Stimulated activated CD4-positive, alpha-beta T cell treated with anti-CD3 and anti-CD28 coated beads, Interleukin-2, amount 100 ng/mL, for 24 hours (primary cell): ENCODE measurements at regions not wholly inside any gene's neighbourhood (a gene's known extent, or its start where the extent isn't known, plus 50 kb on each side); places are given as distances from the start of the nearest gene placed in this dataset.
"Not testable (repeated sequence)": the region's sequence is repeated elsewhere in the genome, so short reads cannot be mapped to it uniquely, and the experiment has no call there.

ENCODE experiments used
- DNase-seq, 2 donors: peaks; one replicate each; pipeline ENCODE4 v3.0.0-alpha.2; 2020

- no peak for DNase-seq
Measured at GRCh38 chr22:47400701-47401591, 638.5 kb downstream of the TBC1D22A start.

GRCh38 chr22:47400131-47400530, 637.7 kb downstream of the TBC1D22A start:
- DNase-seq: not testable (repeated sequence)

DNA sequence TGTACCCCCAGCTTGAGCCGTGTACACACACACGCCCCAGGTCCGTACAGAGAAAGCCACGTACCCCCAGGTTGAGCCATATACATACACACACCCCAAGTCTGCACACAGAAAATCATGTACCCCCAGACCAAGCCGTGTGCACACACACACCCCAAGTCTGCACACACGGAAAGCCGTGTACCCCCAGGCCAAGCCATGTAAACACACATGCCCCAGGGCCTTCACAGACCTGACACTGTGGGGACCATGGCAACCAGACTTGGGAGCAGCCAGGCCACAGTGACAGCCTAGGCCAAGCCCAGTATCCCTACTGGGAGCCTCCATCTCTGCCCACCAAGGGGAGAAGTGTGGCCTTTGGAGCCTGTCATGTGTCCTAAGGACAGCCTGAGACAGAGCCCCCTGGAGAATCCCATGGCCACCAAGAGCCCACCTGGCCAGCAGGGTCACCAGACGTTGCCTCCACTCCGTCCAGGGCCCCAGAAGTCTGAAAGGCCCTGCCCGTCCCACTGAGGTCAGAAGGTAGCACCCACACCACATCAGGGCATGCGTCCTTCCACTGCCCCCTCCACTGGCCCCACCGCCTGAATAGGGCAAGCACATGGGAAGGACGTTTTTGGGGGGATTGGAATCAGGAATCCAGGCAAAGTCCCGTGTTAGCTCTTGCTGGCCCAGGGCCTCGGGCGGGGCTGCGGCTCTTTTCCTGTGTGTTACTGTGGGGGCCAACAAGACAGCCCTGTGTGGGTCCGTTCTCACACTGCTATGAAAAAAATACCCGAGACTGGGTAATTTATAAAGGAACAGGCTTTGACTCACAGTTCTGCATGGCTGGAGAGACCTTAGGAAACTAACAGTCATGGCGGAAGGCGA, 636.7 kb downstream of the TBC1D22A start:
- no peak for DNase-seq

GRCh38 chr22:47398491-47398890, 636.0 kb downstream of the TBC1D22A start:
- DNase-seq: no peak

- no peak for DNase-seq
Measured at GRCh38 chr22:47397673-47398072, 635.2 kb downstream of the TBC1D22A start.

DNA sequence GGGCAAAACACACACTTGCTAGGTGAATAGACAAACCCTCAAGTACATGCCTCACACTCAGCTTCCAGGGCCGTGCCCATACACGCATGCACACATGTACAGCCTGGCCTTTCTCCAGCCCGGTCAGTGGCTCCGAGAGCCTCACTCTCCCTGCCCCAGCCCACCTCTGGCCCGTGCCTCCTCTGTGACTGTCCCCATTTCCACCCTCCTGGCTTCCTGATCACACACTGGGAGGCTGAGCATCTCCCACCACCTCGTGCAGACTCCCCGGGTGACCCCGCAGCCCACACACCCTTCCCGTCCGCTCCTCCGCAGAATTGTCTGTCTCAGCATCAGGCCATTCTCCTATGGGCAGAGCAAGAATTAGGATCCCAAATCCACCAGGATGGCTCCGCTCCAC, 634.1 kb downstream of the TBC1D22A start:
- no peak for DNase-seq

DNA sequence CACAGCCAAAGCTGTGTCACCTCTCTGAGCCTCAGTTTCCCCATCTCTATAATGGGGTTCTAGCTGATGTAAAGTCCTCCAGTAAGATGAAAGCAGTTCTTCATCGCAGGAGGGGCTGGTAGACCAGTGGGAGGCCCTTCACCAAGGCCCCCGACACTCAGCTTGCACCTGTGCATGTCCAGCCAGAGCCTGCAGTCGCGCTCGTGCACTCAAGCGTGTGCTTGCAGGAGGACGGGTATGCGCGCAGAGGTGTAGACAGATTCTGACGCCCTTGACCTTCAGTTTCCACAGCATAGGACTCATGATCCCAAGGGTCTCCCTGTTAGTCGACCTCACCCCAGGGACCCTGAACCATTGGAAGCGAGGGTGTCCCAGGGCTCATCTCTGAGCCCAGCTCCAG, 633.7 kb downstream of the TBC1D22A start:
- no peak for DNase-seq

- DNase-seq: no peak
Measured at GRCh38 chr22:47395481-47395880, 633.0 kb downstream of the TBC1D22A start.

DNA sequence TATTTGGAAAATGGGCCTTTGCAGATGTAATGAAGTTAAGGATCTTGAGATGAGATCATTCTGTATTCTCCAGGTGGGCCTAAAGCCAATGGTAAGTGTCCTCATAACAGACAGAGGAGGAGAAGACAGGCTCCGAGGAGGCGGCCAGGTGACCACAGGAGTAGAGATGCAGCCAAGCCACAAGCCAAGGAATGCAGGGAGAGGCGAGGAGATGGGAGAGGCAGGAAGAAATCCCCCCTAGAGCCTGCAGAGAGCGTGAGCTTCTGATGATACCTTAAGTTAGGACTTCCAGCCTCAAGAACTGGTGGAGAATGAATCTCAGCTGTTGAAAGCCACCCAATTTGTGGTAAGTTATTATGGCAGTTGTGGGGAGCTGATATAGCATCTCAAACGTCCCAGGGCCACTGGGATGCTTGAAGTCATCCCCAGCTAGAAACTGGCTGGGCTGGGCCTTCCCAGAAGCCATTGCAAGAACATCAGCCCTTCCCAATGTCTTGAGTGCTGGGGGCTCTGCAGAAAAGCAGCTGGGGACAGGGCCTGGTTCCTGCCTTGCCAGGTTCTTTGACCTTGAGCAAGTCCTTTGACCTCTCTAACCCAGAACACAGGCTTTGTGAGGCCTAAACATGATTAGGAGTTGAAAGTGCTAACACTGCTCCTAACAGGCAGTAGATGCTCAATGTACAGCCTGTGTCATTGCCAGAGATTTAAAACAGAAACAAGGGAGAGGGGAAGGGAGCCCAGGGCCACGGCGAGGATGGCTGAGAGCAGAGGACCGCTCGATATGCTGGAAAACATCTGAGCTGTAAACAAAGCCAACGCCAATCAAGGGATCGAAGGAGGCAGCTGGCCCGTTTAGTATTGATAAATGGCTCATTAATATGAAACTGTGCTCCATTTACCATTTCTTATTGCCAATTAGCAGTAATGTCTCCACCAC, 632.3 kb downstream of the TBC1D22A start:
- DNase-seq: no peak

DNA sequence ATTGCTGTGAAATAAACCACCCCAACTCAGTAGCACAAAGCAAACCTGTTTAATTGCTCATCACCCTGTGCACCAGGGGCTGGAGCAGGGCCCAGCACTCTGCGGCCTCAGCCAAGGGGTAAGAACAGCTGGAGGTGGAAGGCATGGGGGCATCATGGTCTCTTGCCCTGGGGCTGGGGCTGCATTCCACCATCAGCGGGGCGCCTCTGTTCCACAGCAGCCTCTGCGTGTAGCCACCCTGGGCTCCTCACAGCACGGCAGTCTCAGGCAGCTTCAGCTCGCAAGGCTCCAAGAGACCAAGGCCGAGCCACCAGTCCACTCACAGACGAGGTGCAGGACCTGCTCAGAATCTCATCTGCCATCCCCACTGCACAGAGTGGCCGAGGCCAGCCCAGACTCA, 630.7 kb downstream of the TBC1D22A start:
- DNase-seq: no peak

GRCh38 chr22:47392729-47393128, 630.3 kb downstream of the TBC1D22A start:
- DNase-seq: no peak

- DNase-seq: no peak
Measured at GRCh38 chr22:47392054-47392347, 629.6 kb downstream of the TBC1D22A start.

DNA sequence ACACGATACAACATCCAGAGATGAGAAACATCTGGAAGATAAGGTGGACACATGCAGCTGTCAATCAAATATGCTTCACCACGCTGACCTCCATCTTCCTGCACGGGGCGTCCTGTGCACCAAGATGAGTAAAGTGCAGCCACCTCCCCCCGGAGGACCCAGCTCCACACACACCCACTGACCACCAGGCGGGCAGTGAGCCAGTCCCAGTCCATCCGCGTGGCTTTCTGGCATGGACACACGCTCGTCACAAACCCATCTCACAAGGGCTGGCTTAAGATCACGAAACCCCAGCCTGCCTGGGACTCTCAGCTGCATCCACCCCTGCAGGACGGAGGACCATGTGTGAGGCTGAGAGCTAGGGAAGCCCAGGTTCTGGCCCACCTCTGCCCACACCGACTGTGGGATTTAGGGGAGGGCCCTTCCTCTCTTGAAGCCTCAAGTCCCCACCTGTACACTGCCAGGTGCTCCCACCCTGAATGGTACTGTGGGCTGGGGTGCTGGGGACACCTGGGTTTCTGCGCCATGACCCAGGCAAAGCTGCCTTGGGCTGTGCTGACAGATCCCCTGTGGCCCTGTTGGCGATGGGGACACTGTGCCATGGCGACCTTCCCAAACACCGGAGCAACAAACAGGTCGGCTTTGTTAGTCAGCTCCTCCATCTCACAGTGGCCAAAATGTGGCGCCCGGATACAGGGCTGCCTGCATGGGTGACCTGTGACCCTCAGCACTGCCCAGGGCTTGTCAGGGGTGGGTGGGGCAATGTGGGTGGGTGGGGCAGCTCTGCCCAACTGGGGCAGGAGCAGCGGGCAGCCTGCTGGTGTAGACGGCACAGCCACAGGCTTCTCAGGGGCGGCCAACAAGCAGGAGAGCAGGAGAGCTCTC, 629.0 kb downstream of the TBC1D22A start:
- DNase-seq: no peak

DNA sequence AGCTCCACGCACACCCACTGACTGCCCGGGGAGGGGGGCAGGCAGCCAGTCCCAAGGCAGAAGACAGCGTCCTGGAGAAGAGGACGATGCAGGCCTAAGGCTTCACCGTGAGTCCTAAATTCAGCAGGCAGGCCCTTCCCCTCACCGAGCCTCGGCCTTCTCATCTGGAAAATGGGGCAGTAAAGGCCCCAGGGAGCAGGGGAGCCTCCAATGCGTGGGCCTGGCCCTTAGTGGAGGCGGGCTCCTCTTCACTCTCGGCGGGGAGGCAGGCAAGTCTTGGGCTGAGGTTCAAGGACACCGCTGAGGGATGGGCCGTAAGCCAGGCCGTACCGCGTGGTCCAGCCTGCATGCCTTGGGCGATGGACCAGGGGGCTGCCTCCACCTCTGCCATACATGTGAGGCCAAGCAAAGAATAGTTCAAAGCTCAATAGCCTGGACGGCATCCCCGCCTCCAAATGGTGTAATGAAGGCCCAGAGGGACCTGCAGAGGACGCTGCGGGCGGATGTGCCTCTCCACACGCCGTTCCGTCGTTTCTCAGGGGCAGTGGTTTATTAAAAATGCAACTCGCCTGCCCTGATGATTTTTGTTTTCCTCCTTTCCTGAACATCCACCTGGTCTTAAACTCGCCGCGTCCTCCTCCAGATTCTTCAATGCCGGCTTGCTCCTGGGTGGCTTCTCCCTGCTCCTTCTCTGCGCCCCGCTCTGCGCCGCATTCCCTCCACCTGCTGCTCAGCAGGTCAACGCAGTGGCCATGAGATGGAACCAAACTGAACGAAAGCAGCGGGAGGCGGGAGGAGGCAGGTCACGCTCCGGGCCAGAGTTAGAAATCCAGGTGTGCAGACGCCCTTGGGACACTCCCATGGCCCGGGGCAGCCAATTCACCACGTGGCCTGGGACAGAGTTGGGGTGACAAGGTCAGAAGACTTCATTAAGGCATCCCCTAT, 627.8 kb downstream of the TBC1D22A start:
- DNase-seq: no peak

- DNase-seq: no peak
Measured at GRCh38 chr22:47389201-47389600, 626.8 kb downstream of the TBC1D22A start.

- DNase-seq: no peak
Measured at GRCh38 chr22:47388778-47389177, 626.3 kb downstream of the TBC1D22A start.

GRCh38 chr22:47388331-47388730, 625.9 kb downstream of the TBC1D22A start:
- no peak for DNase-seq

GRCh38 chr22:47386812-47387510, 624.5 kb downstream of the TBC1D22A start:
- DNase-seq: no peak

DNA sequence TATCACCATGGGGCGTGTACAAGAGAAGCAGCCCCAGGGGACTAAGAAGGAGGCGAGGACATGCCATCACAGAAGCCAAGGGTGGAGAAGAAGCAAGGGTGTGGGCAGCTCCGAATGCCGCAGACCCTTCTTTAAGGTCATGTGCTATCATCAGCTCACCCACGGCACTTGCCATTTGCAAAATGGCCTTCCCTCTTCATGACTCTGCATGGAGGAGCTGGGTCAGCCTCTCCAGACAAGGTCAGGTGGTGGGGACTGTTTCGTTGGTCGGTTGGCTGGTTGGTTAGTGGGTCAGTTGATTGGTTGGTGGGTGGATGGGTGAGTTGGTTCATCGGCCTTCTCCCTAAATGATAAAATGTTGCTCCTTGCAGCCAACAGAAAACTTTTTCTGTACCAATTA, 622.5 kb downstream of the TBC1D22A start:
- no peak for DNase-seq
